ENCODE measurements at regions not wholly inside any gene's neighbourhood (a gene's known extent, or its start where the extent isn't known, plus 50 kb on each side); places are given as distances from the start of the nearest gene placed in this dataset.

GRCh38 chr11:113551645-113552044 is 76.4 kb upstream of the DRD2 start:
- Histone ChIP-seq H3K36me3 (ENCODE audit: control insufficient read depth in 2 of 3, insufficient read depth in 3 of 3, low read length in 3 of 3) (no peaks in the 10 kb centered on the region), H3K27me3 (ENCODE audit: control insufficient read depth, insufficient read depth, low read length) (no peaks in the 10 kb centered on the region), H3K4me3 (ENCODE audit: low read length in 3 of 3) (no peak overlapping the region), H3K27ac (ENCODE audit: low read depth in 2 of 2, low read length in 2 of 2) (no peak overlapping the region), H3K9me3 (ENCODE audit: control insufficient read depth in 2 of 3, insufficient read depth in 1 of 3, low read length in 3 of 3) (no peaks in the 10 kb centered on the region), H3K9ac (ENCODE audit: low read length in 3 of 3) (no peak overlapping the region), H3K4me1 (ENCODE audit: control insufficient read depth in 2 of 3, insufficient read depth in 2 of 3, low read depth in 1 of 3, low read length in 3 of 3) (no peaks in the 10 kb centered on the region)
- DNase-seq (no peak), FAIRE-seq (no peak)
- no peak for TF ChIP-seq CTCF (IDR thresholded peaks at IDR 0.05; ENCODE audit: borderline replicate concordance, extremely low read depth, insufficient read depth)
- intact Hi-C loops (cut with DNase I): no loop called here

GRCh38 chr11:113549611-113550578 is 74.7 kb upstream of the DRD2 start:
- Histone ChIP-seq H3K9me3 (ENCODE audit: control insufficient read depth in 2 of 3, insufficient read depth in 1 of 3, low read length in 3 of 3) (no peaks in the 10 kb centered on the region), H3K36me3 (ENCODE audit: control insufficient read depth in 2 of 3, insufficient read depth in 3 of 3, low read length in 3 of 3) (no peaks in the 10 kb centered on the region), H3K27ac (ENCODE audit: low read depth in 2 of 2, low read length in 2 of 2) (no peak overlapping the region), H3K9ac (ENCODE audit: low read length in 3 of 3) (no peak overlapping the region), H3K4me3 (ENCODE audit: low read length in 3 of 3) (no peak overlapping the region), H3K27me3 (ENCODE audit: control insufficient read depth, insufficient read depth, low read length) (no peaks in the 10 kb centered on the region), H3K4me1 (ENCODE audit: control insufficient read depth in 2 of 3, insufficient read depth in 2 of 3, low read depth in 1 of 3, low read length in 3 of 3) (no peaks in the 10 kb centered on the region)
- no peak for DNase-seq
- no peak for FAIRE-seq
- TF ChIP-seq CTCF (IDR thresholded peaks at IDR 0.05; ENCODE audit: borderline replicate concordance, extremely low read depth, insufficient read depth): no peak
- intact Hi-C loops (cut with DNase I): no loop called here

- Histone ChIP-seq H3K27ac (ENCODE audit: low read depth in 2 of 2, low read length in 2 of 2) (no peak overlapping the region), H3K9ac (ENCODE audit: low read length in 3 of 3) (no peak overlapping the region), H3K4me3 (ENCODE audit: low read length in 3 of 3) (no peak overlapping the region), H3K4me1 (ENCODE audit: control insufficient read depth in 2 of 3, insufficient read depth in 2 of 3, low read depth in 1 of 3, low read length in 3 of 3) (no peaks in the 10 kb centered on the region), H3K27me3 (ENCODE audit: control insufficient read depth, insufficient read depth, low read length) (no peaks in the 10 kb centered on the region), H3K9me3 (ENCODE audit: control insufficient read depth in 2 of 3, insufficient read depth in 1 of 3, low read length in 3 of 3) (no peaks in the 10 kb centered on the region), H3K36me3 (ENCODE audit: control insufficient read depth in 2 of 3, insufficient read depth in 3 of 3, low read length in 3 of 3) (no peaks in the 10 kb centered on the region)
- FAIRE-seq: no peak
- no peak for TF ChIP-seq CTCF (IDR thresholded peaks at IDR 0.05; ENCODE audit: borderline replicate concordance, extremely low read depth, insufficient read depth)
- intact Hi-C loops (cut with DNase I): no loop called here
- DNase-seq: no peak
These were observed 73.9 kb upstream of the DRD2 start for GRCh38 chr11:113549061-113549460.

All from kidney (tissue), 13 donors.